NOMO-1 (cell line): ENCODE measurements at regions not wholly inside any gene's neighbourhood (a gene's known extent, or its start where the extent isn't known, plus 50 kb on each side); places are given as distances from the start of the nearest gene placed in this dataset.

Experiments
- DNase-seq, 2 experiments: peaks; one replicate each; lab custom pipeline; 2025; ENCODE audit not compliant: unreplicated experiment in 2 of 2; lab: John Stamatoyannopoulos, UW

DNA sequence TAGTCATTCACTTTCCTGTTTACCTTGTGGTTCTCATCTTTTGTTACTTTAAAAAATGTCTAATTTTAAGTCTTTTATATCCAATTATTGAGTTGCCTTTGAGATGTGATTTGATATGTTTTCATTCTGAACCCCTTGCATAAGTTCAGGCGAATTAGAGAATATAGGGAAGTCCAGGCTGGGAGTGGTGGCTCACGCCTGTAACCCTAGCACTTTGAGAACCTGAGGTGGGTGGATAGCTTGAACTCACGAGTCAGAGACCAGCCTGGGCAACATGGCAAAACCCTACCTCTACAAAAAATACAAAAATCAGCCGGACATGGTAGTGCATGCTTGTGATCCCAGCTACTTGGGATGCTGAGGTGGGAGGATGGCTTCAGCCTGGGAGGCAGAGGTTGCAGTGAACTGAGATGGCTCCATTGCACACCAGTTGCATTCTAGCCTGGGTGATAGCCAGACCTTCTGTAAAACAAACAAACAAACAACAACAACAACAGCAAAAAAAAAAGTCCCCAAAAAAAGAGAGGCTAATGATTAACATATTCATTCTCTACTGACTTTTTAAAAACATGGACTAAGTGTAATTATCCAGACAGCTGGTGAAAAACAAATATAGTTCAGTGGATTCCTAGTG is 451.1 kb upstream of the RGS6 start:
- DNase-seq, result no peak

GRCh38 chr14:71482671-71483070 is 449.6 kb upstream of the RGS6 start:
- DNase-seq, result no peak

DNA sequence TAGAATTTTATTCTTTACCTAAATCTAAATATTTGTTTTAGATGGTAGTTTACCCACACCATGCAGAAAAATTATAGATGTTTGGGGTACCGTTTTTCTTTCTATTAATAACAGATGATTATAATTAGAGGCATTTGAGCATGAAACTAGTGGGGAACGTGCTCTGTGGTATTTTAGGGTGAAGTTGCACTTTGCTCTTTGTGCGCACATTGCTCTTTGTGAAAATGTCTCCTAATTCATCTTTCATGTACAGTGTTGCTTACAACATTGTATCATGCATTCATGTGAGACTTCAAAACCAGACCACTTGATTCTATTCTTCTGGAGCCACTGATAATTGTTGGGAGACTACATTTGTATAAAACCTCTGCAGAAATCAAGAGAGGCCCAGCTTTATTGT is 449.1 kb upstream of the RGS6 start:
- DNase-seq, result no peak

- DNase-seq, result no peak
Observed at GRCh38 chr14:71485833-71486232, 446.4 kb upstream of the RGS6 start.

DNA sequence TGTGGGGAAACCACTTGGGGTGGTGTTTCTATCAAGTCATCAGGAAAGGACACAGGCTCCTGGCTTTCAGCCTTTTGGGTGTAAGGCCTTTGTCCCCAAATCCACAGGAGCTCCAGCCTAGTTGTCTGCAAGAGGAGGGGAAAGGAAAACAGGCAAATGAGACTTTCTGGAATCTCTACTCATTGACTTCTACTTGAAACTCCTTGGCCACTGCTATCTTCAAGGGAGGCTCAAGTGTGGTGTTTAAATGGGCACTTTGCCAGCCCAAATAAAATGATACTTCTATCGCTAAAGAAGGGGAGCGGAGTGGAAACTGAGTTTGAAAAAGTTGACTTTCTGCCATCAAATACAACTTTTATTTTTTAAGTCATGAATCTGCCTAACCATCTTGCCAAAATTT is 445.9 kb upstream of the RGS6 start:
- no peak for DNase-seq

- DNase-seq, result no peak
Observed at GRCh38 chr14:71487449-71487848, 444.8 kb upstream of the RGS6 start.

DNA sequence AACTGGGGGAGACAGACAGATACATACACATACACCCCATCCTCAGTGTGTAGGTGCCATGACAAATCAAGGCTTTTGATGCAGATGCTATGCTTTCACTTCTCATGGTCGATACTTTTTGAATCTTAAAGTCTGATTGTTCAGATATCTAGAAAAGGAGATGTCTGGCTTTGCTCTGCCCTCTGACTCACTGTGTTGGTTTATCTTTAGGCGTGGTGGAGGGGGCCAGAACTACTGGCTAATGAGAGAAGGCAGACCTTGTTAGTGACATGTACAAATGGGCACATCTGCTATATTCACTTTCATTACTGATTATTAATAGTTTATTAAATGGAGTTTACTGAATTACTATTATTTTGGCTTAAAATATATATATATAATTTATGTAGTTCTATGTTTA is 444.3 kb upstream of the RGS6 start:
- DNase-seq, result no peak

- no peak for DNase-seq
Observed at GRCh38 chr14:71488703-71489191, 443.5 kb upstream of the RGS6 start.

DNA sequence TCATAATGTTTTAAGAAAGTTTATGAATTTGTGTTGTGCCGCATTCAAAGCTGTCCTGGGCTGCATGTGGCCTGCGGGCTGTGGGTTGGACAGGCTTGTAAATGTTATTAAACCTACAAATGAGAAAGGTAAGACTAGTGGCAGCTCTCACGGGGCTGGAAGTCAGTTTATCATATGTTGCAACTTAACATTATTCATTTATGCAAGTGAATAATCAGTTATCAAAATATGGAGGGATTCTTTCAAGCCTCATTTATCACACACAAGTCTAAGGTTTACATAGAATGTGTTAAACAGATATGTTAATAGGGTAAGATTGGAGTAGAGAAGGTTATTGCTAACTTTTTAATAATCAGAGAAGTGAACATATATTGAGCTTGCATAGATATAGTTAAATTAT is 442.5 kb upstream of the RGS6 start:
- DNase-seq, result no peak

GRCh38 chr14:71491931-71492330 is 440.3 kb upstream of the RGS6 start:
- DNase-seq, result no peak

- no peak for DNase-seq
Observed at GRCh38 chr14:71492346-71492745, 439.9 kb upstream of the RGS6 start.

DNA sequence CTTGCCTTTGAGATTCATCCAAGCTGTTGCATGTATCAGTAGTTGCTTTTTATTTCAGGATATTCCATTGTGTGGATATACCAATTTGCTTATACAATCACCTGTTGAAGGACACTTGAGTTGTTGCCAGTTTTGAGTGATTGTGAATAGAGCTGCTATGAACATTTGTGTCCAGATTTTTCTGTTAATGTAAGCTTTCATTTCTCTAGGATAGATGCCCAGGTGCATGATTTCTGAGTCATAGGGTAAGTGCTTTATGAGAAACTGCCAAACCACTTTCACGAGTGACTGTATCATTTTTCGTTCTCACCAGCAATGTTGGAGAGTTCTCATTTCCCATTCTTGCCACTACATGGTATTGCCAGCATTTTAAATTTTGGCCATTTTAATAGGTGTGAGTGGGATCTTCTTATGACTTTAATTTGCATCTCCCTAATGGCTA is 434.6 kb upstream of the RGS6 start:
- no peak for DNase-seq

GRCh38 chr14:71498212-71498611 is 434.0 kb upstream of the RGS6 start:
- no peak for DNase-seq

GRCh38 chr14:71499018-71499417 is 433.2 kb upstream of the RGS6 start:
- DNase-seq, result no peak

- DNase-seq, result no peak
Observed at GRCh38 chr14:71507681-71508080, 424.5 kb upstream of the RGS6 start.

- DNase-seq, result no peak
Observed at GRCh38 chr14:71508901-71509300, 423.3 kb upstream of the RGS6 start.

DNA sequence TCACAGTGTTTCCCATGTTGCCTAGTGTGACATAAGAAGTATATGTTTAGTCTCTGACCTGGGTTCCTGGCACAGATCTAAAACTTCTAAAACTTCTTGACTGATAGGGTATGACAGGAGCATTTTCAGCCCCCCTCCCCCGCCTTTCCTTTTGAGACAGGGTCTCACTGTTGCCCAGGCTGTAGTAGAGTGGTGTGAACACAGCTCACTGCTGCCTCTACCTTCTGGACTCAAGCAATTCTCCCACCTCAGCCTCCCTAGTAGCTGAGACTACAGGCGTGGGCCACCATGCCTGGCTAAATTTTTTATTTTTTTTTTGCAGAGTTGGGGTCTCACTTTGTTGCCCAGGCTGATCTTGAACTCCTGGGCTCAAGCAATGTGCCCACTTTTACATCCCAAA is 421.1 kb upstream of the RGS6 start:
- no peak for DNase-seq

DNA sequence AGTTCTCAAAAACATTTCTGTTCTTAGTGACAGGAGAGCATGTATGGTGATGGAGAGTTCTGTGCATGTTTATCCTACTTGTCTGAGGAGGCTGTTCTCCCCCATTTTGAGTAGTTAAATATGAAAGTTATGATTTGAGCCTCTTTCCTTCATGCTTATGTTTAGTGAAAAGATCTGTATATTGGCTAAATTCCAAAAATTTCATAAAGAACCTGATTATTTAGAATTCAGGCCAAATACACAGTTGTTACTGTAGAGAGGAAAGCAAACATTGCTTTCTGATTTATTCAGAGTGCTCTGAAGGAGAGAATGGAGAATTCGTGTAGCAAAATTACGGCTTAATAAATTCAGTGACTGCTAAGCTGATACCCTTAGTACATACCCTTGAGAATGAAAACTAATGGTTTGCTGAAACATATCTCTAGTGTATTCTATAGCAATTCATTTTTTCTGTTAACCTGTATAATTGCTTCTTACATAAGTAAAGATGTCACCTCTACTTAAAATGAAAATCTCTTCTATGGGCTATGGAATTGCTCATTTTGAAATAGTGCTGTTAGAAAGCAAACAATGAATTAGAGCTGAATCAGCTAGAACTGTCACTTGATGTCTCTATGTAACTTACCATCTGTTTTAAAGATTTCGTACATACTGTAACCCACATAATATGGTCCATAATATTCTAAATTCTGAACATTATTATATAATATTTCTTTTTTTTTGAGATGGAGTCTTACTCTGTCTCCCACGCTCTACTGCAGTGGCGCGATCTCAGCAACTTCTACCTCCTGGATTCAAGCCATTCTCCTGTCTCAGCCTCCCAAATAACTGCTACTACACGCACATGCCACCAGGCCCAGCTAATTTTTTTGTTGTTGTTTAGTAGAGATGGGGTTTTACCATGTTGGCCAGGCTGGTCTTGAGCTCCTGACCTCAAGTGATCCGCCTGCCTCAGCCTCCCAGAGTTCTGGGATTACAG is 417.0 kb upstream of the RGS6 start:
- no peak for DNase-seq

GRCh38 chr14:71521238-71522135 is 410.7 kb upstream of the RGS6 start:
- no peak for DNase-seq

GRCh38 chr14:71523630-71524319 is 408.5 kb upstream of the RGS6 start:
- DNase-seq, result no peak
